Kidney tubule cell (primary cell): ENCODE measurements at regions not wholly inside any gene's neighbourhood (a gene's known extent, or its start where the extent isn't known, plus 50 kb on each side); places are given as distances from the start of the nearest gene placed in this dataset.
"Not testable (repeated sequence)": the region's sequence is repeated elsewhere in the genome, so short reads cannot be mapped to it uniquely, and the experiment has no call there.

Source experiments
- DNase-seq: peaks from one replicate; pipeline ENCODE4 v3.0.0-alpha.2; 2018; ENCODE audit warnings: low spot score

DNA sequence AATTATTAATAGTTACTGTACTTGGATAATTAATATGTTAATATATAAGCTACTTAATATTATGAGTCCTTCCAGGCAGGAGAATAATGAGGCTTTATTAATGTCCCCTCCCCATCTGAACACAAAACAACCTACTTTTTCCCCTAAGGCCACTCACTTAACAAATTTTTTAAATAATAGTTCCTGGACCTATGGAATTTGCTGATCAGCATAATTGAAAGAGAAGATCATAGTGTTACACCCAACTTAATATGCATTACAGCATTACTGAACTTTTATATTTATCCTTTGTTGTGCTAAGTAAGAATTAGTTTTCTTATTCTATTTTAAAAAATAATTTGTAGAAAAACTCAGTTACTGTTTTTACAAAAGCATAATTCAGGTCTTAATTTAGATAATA, 1537.7 kb upstream of the GOT2 start:
- DNase-seq, result no peak

DNA sequence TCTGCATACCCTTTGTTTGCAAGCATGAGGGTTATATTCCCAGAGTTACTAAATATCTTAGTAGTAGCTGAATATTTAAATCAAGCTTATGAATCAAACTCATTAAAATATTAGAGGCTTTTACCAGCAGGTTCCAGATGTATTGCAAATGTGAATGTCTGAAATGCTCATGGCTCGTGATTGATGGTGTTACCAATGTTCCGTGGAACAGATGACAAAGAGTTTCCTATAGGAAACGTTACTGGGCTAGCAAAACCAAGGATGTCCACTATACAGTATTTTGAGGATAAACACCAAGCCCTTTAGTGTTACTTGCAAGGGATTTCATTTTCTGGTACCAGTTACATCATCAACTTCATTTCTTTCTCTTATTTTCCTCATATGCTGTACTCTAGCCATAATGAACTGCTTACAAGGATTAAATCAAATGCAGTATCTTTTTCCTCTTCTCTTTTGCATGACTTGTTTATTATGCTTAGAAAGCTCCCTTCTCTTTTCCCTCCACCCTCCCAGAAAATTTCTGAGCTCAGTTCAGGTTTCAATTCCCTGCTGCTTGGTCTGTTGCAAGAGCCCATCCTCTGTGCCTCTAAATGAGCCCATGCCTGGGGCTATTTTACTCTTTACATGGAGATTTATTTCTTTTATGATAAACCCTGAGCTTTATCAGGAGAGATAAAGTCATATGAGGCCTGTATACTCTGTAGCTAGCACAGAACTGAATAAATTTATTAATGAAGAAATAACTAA, 1537.1 kb upstream of the GOT2 start:
- no peak for DNase-seq

DNA sequence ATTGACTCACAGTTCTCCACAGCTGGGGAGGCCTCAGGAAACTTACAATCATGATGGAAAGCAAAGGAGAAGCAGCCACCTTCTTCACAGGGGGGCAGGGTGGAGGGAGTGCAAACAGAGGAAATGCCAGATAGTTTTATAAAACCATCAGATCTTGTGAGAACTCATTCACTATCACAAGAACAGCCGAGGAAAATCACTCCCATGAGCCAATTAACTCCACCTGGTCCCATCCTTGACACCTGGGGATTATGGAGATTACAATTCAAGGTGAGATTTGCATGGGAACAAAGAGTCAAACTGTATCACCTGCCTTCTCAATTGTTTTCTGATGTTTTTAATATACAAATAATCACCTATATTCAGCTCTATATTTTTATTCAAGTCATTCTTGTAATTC, 1527.3 kb upstream of the GOT2 start:
- DNase-seq, result no peak

DNA sequence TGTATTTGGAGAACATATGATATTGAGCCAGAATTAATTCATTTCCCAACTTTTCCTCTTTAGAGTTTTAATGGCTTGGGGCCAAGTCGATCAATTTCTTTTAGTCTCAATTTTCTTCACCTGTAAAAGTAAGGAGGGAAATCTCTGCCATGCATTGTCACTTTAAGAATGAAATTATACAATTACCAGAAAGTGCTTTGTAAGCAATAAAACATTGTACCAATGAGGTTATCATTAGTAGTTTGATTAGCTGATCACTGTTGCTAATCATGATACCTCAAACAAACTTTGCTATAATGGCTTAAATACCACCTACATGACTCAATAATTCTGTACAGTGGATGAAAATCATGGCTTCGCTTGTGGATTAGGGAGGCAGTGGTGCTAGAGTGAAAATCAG, 1525.8 kb upstream of the GOT2 start:
- no peak for DNase-seq

DNA sequence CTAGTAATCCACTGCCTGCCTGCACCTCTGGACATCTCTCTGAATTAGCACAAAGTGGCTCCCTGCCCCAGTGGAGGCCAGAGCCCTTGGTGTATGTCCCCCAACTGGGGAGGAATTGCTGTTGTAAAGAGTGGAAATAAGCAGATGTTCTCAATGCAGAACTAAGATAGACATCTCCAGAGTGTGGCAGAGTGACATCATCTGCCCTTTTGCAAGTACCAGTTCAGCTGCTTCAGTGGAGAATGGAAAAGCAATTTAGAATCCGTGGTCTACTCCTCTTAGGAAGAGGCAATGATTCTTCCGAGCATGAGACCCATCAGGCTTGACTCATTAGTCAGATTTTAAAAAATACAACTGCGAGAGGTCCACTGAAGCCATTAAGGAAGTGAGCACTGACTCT, 1512.0 kb upstream of the GOT2 start:
- no peak for DNase-seq

DNA sequence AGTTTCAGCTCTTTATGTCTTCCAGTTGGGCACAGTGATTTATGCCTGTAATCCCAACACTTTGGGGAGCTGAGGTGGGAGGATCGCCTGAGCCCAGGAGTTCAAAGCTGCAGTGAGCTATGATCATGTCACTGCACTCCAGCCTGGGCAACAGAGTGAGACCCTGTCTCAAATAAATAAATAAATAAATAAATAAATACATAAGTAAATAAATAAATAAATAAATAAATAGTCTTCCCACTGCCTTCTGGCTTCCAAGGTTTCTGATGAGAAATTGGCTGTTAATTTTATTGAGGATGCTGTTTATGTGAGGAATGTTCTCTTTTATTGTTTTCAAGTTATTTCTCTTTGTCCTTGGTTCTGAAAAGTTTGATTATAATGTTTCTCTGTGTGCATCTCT, 1507.6 kb upstream of the GOT2 start:
- no peak for DNase-seq

DNA sequence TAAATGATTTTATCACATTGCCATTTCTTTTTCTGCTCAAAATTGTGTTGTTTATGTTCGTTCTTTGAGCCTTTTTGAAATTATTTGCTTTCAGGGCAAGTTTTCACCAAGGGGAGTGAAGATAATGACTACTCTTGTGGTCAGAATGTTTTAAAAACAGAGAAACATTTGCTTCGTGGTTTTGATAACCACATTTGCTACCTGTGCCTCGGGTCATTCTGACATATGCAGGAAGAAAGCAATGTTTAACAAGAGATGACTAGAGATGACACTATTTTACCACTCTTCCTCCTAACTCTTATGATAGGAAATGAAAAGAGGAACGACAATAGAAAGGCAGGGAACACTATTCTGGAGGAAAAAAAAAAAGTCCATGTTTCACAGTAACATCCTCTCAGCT, 1496.5 kb upstream of the GOT2 start:
- no peak for DNase-seq

DNA sequence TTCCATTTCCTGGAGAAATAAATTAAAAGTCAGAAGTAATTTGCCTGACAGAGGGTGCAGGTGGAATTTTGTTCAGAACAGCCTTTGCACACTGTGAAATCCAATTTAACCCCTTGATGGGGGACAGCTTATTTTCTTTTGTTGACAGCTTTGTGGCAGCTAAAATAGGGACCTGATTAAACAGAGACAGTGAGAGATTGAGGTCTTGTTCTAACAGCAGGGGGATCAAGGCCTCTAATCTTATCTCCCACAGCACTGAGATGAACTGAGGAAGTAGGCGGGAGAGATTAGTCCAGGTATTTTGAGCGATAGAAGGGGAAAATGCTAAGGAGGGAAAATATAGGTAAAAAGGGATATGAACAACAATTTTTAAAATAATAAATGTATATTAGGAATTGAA, 1491.4 kb upstream of the GOT2 start:
- DNase-seq, result no peak

DNA sequence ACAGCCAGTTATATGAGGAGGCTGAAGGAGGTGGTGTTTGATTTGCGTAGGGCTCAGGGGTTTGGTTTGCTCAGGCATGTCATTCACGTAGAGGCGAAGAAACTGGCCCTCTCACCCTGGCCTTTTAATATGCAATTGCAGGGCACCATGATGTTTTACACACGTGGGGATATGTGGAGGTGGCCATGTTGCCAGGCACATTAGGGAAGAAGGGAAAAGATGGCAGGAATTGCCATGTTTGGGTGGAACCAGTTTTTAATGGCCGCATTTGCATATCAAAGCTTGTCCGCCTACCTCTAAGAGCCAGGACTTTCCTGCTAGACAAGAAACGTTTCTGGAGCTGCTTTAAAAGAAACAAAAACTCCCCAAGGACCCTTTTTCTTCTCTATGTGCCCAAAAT, 1483.7 kb upstream of the GOT2 start:
- DNase-seq, result no peak

DNA sequence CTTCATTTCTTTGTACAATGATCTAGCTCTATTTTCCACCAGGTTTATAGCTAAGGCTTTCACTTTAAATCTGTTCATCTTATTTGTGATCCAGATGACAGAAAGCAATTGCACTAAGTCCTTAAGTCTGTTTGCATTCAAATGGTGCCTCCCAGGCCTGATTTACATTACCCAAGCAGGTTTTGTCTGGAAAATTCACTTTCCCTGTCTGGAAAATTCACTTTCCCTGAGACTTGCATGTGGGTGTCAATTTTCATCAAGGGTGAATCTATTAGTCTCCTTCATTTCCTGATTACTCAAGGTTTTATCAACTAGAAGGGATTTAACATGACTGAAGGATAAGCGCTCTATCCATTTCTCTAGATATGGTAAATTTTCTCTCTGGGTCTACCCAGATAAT, 1480.2 kb upstream of the GOT2 start:
- no peak for DNase-seq

DNA sequence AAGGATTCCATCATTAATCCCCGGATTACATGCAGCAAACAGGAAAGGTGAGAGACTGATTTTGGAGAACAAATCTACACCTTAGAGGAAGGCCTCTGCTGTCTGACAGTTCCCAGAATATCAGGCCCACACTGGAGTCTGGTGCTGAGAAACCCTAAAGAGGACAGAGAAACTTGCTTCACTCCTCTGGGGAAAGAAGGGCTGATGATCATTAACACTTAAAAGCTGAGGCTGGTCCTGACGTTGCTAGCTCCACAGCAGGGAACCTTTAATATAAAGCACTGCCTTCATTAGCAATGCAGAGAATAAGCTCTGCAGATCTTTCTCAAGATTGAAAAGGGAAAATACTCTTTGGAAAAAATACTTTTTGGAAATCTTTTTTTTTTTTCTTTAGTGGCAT, 1472.4 kb upstream of the GOT2 start:
- no peak for DNase-seq

DNA sequence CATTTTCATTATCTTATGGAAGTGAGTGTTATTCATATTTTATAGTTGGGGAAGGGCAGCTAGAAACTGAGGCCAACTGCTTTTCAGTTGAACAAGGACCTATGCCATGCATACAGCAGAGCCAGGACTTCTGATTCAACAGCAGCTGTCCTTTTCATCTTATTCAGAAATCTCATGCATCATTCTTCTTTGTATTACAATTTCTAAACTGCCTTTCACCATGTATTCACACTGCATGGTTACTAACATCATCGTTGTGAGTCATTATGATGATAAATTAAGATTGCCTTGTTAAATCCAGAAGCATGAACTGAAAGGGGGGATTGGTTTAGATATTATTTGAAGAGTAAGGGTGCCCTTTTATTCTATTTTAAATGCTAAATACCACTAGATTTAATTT, 1470.1 kb upstream of the GOT2 start:
- no peak for DNase-seq

DNA sequence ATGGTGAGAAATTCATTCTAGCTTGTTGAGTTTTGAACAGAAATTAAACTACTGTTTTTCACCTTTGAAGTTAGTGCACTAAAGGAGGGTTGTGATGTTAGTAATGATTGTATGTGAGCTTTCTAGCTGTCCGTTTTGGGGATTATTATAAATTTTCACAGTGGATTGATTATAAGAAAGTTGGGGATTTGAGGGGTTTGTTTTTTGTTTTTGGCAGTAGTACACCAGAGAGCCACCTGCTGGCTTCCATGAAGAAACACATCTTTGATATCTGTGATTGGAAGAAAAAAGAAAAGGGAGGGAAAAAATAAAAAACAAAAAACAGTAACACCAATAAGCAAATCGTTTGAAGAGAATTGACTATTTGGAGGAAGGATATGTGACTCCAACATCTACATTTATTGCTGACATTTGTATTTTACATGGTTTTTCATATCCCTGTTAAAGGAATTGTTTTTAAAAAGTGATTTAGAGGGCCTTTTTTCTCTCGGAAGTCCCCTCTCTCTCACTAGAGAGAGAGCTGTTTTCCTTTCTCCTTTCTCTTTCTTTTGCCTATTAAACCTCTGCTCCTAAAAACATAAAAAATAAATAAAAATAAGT, 1469.5 kb upstream of the GOT2 start:
- DNase-seq, result no peak

DNA sequence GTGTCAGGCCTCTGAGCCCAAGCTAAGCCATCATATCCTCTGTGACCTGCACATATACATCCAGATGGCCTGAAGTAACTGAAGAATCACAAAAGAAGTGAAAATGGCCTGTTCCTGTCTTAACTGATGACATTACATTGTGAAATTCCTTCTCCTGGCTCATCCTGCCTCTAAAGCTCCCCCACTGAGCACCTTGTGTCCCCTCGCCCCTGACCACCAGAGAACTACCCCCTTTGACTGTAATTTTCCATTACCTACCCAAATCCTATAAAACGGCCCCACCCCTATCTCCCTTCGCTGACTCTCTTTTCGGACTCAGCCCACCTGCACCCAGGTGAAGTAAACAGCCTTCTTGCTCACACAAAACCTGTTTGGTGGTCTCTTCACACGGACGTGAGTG, 1466.6 kb upstream of the GOT2 start:
- DNase-seq, result not testable (repeated sequence)

DNA sequence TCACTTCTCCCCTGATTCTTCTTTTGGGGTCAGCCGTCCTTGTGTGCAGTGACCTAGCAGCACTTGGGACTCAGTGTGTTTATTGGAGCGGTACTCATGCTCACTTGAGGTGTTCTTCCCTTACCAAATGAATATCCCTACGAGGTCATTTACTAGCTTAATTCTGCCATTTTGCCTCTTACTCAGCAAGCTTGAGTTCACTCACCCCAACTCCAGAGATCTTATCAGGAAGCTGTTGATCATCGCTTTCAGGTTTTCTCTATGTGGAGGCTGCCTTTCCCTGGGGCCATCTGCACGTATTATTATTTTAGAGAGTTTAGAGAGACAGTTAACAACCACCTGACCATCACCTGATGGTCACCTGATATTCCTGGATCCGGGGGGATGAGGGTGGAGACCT, 1466.0 kb upstream of the GOT2 start:
- DNase-seq, result no peak

DNA sequence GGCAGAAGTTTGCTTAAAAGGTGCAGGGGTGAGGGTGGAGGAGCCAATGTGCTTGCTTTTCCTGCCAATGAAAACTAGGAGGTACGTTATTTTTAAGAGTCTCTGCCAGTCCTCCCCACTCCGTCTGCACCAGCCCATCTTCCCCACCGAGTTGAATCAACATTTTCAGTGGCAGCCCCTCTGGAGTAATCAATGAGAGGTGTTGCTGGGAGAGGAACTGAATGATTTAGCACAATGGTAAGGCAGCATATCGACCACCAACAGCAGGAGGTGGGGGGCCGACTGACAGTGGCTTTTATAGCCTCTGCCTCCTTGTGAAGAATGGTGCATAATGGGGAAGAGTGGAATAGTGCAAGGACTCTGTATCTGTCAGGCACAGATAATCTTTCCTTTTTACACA, 1465.0 kb upstream of the GOT2 start:
- DNase-seq, result no peak

DNA sequence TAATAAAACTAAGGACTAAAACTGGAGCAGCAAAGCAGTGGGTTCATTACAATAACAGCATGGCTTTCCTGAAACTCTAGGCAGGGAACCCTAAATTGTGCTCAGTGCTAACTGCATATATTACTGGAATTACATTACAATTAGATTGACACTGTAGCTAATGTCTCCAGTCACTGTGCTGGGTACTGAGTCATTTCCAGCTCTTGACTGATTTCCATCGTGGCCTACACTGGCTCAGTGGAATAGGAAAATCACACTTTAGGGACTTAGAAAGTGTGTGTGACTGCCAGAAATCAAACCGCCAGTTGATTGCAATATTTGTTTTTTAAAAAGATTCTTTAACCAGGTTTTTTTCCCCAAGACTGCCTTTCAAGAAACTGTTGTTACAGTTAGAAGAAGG, 1447.4 kb upstream of the GOT2 start:
- no peak for DNase-seq

DNA sequence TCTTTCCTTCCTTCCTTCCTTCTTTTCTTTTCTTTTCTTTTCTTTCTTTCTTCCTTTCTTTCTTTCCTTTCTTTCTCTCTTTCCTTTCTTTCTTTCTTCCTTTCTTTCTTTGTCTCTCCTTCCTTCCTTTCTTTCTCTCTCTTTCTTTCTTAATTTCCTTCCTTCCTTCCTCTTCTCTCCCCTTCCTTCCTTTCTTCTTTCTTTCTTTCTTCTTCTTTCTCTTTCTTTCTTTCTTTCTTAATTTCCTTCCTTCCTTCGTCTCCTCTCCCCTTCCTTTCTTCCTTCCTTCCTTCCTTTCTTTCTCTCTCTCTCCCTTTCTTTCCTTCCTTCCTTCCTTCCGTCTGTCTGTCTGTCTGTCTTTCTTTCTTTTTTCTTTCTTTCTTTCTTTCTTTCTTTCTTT, 1446.5 kb upstream of the GOT2 start:
- no peak for DNase-seq

DNA sequence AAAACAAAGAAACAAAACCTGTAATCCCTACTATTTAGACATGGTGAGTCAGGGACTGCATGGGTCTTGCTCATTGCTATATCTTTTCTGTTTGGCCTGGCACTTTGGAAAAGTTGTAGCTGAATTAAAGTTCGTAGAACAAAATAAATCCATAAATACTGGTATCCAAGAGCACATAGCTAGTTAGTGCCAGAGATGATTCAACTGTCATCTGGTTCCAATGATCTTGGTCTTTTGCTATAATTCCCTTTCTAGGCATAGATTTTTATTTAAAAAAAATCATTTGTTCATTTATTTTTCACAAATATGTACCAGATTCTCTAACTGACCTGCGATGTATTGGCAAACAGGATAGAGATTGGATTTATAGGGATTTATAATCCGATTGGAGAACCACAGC, 1436.1 kb upstream of the GOT2 start:
- DNase-seq, result no peak

DNA sequence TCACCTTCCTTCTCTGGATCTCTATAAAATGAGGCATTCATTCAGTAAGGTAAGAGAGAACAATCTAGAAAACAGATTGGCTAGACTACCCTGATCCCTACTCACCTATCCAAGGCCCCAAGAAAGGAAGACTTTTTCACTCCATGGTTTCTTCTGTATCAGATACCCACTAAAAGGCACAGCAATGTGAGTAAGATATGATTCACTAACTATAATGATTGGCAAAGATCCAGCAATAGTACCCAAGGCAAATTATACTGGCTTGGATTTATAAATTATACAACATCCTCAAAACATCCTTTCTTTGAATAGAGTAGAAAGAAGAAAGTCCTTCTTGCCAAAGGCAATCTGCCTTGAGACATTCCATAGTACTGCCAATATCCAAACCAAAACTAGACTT, 1432.0 kb upstream of the GOT2 start:
- no peak for DNase-seq

DNA sequence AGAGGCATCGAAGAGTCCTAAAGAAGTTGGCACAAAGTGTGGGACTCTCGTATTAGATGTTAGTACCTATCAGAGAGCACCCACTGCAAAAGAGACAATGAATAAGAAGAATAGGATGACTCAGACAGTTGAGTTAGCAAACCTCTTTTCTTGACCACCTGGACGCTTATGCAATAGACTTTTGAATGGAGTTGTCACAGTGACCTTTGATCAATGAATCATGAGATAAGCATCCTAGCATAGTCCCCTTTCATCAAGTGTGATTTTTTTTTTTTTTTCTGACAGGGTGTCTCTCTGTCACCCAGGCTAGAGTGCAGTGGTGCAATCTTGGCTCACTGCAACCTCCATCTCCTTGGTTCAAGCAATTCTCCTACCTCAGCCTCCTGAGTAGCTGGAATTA, 1417.9 kb upstream of the GOT2 start:
- peak; percentile 2 for DNase-seq

DNA sequence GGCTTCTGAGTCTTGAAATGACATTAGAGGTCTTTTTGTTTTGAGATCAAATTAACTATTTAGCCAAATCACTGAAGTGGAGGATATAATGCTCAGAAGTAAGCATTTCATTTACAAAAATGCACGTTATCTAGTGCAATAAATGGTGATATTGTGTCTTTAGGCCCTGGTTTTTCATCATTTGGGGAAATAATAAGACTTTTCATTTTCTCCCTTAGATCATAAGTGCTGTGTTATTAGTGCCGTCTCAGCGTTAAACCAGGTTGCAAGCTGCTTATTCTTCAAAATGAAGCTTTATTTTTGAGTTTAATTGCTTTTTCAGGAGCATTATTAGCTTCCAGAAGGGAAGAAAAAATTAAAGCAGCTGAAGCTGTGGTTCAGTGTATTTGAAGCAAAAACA, 1416.8 kb upstream of the GOT2 start:
- no peak for DNase-seq

DNA sequence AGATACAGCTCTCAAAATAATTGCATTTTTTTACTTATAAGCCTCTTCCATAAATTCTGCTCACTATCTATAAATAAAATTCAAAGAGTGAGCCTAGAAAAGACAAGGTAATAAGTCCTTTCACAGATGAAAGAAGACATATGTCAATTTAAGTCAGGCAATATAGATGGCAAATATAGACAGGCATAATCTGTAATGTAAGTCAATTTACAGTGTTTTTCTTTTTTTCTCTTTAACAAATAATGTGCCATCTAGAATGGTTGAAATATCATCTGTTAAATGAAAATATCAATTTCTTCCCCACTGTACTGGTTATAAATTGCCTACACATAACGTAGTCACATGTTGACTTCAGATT, 1409.2 kb upstream of the GOT2 start:
- no peak for DNase-seq

DNA sequence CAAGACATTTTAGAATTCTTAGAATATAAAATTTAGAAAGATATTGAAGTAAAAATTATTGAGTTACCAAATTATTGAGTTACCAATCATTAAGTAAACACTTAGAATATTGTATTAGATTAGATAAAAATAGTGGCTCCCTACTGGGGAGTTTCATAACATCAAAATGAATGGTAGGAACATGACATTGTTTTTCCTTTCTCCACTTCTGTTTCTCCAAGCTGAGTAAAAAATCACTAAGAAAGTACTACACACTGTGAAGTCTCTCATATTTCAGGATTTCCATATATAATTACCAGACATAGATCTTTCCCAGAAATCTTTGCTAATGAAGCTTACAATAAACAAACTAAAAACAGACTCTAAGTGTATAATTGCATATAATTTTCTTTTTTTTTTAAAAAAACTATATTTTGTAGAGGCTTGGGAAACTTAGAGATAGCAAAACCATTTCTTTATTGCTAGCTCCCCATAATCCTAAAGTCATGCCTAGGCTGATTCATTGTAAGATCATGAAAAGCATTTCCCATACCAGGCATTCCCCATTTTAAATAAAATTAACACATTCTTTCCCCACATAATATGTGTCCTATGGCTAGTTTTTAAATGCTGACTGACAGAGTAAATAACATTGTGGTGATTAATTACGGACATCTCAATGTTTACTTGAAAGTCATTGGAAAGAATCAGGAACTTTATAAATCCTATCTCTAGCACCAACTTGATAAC, 1408.7 kb upstream of the GOT2 start:
- no peak for DNase-seq
